MM.1S (cell line): ENCODE measurements at regions not wholly inside any gene's neighbourhood (a gene's known extent, or its start where the extent isn't known, plus 50 kb on each side); places are given as distances from the start of the nearest gene placed in this dataset.
A peak's percentile ranks its signal among the peaks of the same experiment; 100 is the strongest.

Experiments used
- DNase-seq: peaks from one replicate; pipeline ENCODE4 v3.0.0-alpha.2; 2015
- H2AFZ ChIP-seq: fragments of 300-600 bp; sonication (generic); 2 replicates; pipeline ENCODE4 v1.6.0; 2016; ENCODE audit warnings: antibody characterized with exemption, low read length
- H3F3A ChIP-seq: fragments of 300-600 bp; sonication (generic); 2 replicates; pipeline ENCODE4 v1.6.1; 2016; ENCODE audit warnings: mild to moderate bottlenecking, antibody characterized with exemption, low read length, moderate library complexity, mixed read lengths; ENCODE audit not compliant: insufficient read depth
- H3K27ac ChIP-seq: fragments of 300-600 bp; sonication (generic); 2 replicates; pipeline ENCODE4 v1.5.1; 2016; ENCODE audit warnings: mild to moderate bottlenecking, low read length
- H3K27me3 ChIP-seq: fragments of 300-600 bp; sonication (generic); replicated peaks from 2 replicates; pipeline ENCODE4 v1.6.0; 2016; ENCODE audit warnings: low read length; ENCODE audit not compliant: insufficient read depth
- H3K36me3 ChIP-seq: fragments of 300-600 bp; sonication (generic); replicated peaks from 2 replicates; pipeline ENCODE4 v1.6.1; 2016; ENCODE audit warnings: mild to moderate bottlenecking, low read length, mixed read lengths; ENCODE audit not compliant: insufficient read depth
- H3K4me1 ChIP-seq: fragments of 300-600 bp; sonication (generic); 2 replicates; pipeline ENCODE4 v1.6.1; 2016; ENCODE audit warnings: low read length, mixed read lengths
- H3K4me2 ChIP-seq: fragments of 300-600 bp; sonication (generic); 2 replicates; pipeline ENCODE4 v1.6.0; 2016; ENCODE audit warnings: low read depth, low read length
- H3K4me3 ChIP-seq: fragments of 300-600 bp; sonication (generic); 2 replicates; pipeline ENCODE4 v1.5.1; 2016; ENCODE audit warnings: low read length, mixed read lengths
- H3K79me2 ChIP-seq: fragments of 300-600 bp; sonication (generic); 2 replicates; pipeline ENCODE4 v1.6.1; 2016; ENCODE audit warnings: mixed run types, low read length, mixed read lengths
- H3K9ac ChIP-seq: fragments of 300-600 bp; sonication (generic); 2 replicates; pipeline ENCODE4 v1.6.1; 2016; ENCODE audit warnings: low read length, mixed read lengths
- H3K9me2 ChIP-seq: fragments of 300-600 bp; sonication (generic); replicated peaks from 2 replicates; pipeline ENCODE4 v1.6.1; 2016; ENCODE audit warnings: mild to moderate bottlenecking, low read length, mixed read lengths; ENCODE audit not compliant: insufficient read depth
- H3K9me3 ChIP-seq: fragments of 300-600 bp; sonication (generic); replicated peaks from 2 replicates; pipeline ENCODE4 v1.6.1; 2016; ENCODE audit warnings: mild to moderate bottlenecking, low read length, mixed read lengths; ENCODE audit not compliant: insufficient read depth
- H4K20me1 ChIP-seq: fragments of 300-600 bp; sonication (generic); 2 replicates; pipeline ENCODE4 v1.6.1; 2016; ENCODE audit warnings: mild to moderate bottlenecking, low read length, moderate library complexity, mixed read lengths; ENCODE audit not compliant: insufficient read depth
- CTCF ChIP-seq: fragments of 300-600 bp; sonication (generic); IDR thresholded peaks from 2 replicates; pipeline ENCODE4 v1.5.1; 2016; ENCODE audit warnings: antibody characterized with exemption, low read length, mixed read lengths
- EZH2 ChIP-seq: fragments of 300-600 bp; sonication (generic); optimal IDR thresholded peaks from 2 replicates; pipeline ENCODE3; 2017; ENCODE audit warnings: low read depth, mild to moderate bottlenecking, antibody characterized with exemption, low read length, mixed read lengths
- EZH2phosphoT487 ChIP-seq: fragments of 300-600 bp; sonication (generic); IDR thresholded peaks from 2 replicates; pipeline ENCODE4 v1.6.1; 2018; ENCODE audit warnings: antibody characterized with exemption, low read length

- Histone ChIP-seq H4K20me1 (no peaks in the 10 kb centered on the region), H3K9me3 (no peaks in the 10 kb centered on the region)
- no peak for DNase-seq
These were observed 116.9 kb downstream of the RND3 start for GRCh38 chr2:150370561-150370960.

GRCh38 chr2:150369862-150370261, 117.6 kb downstream of the RND3 start:
- H4K20me1 ChIP-seq, result no peaks in the 10 kb centered on the region
- H3K36me3 ChIP-seq, result no peaks in the 10 kb centered on the region
- no peaks in the 10 kb centered on the region for H3F3A ChIP-seq
- H3K4me1 ChIP-seq, result no peaks in the 10 kb centered on the region
- no peak for TF ChIP-seq CTCF
- no peak for TF ChIP-seq EZH2
- TF ChIP-seq EZH2phosphoT487, result no peak
- H3K79me2 ChIP-seq, result no peaks in the 10 kb centered on the region
- H3K9me2 ChIP-seq, result no peaks in the 10 kb centered on the region
- no peak overlapping the region for H3K4me2 ChIP-seq
- no peaks in the 10 kb centered on the region for H3K27me3 ChIP-seq
- H3K9ac ChIP-seq, result no peak overlapping the region
- no peak for DNase-seq
- no peak overlapping the region for H3K27ac ChIP-seq
- H3K9me3 ChIP-seq, result no peaks in the 10 kb centered on the region
- H3K4me3 ChIP-seq, result no peak overlapping the region
- no peak overlapping the region for H2AFZ ChIP-seq

More at GRCh38 chr2:150370561-150370960, 116.9 kb downstream of the RND3 start:
- Histone ChIP-seq H3K36me3 (no peaks in the 10 kb centered on the region), H3K4me3 (no peak overlapping the region), H3K27me3 (no peaks in the 10 kb centered on the region), H2AFZ (no peak overlapping the region), H3K79me2 (no peaks in the 10 kb centered on the region), H3K4me2 (no peak overlapping the region), H3K27ac (no peak overlapping the region), H3K9ac (no peak overlapping the region), H3K4me1 (no peaks in the 10 kb centered on the region), H3K9me2 (no peaks in the 10 kb centered on the region), H3F3A (no peaks in the 10 kb centered on the region)
- no peak for TF ChIP-seq CTCF
- no peak for TF ChIP-seq EZH2
- no peak for TF ChIP-seq EZH2phosphoT487

- H3K4me3 ChIP-seq, result no peak overlapping the region
- DNase-seq, result no peak
- no peaks in the 10 kb centered on the region for H3K27me3 ChIP-seq
- H3K79me2 ChIP-seq, result no peaks in the 10 kb centered on the region
- H3K9ac ChIP-seq, result peak overlapping the region; percentile 49
- H3F3A ChIP-seq, result peaks cover 15% of the 10 kb centered on the region
- peaks cover 27% of the 10 kb centered on the region for H3K4me1 ChIP-seq
- TF ChIP-seq EZH2 (no peak), EZH2phosphoT487 (no peak), CTCF (no peak)
- peak overlapping the region; percentile 23; the same call in 1 of the 2 replicates for H3K4me2 ChIP-seq
- H3K36me3 ChIP-seq, result no peaks in the 10 kb centered on the region
- H3K9me2 ChIP-seq, result no peaks in the 10 kb centered on the region
- H4K20me1 ChIP-seq, result no peaks in the 10 kb centered on the region
- peak overlapping the region; percentile 90 for H3K27ac ChIP-seq
- peak overlapping the region; percentile 1; the same call in 1 of the 2 replicates for H2AFZ ChIP-seq
- no peaks in the 10 kb centered on the region for H3K9me3 ChIP-seq
These were observed 129.0 kb downstream of the RND3 start for GRCh38 chr2:150358468-150358807.
